Activated CD4-positive, alpha-beta T cell treated with anti-CD3 and anti-CD28 coated beads for 36 hours (primary cell): ENCODE measurements at regions not wholly inside any gene's neighbourhood (a gene's known extent, or its start where the extent isn't known, plus 50 kb on each side); places are given as distances from the start of the nearest gene placed in this dataset.

Experiments used
- ATAC-seq: fragments of 200-7000 bp; cut with Tn5 transposase; one replicate; pipeline ENCODE4 v1.10.0; 2021; ENCODE audit warnings: mild to moderate bottlenecking, moderate library complexity
- CTCF ChIA-PET: fragments of 350-600 bp; sonication (Branson Sonifier 250); formaldehyde crosslinking; loops from one replicate; lab custom pipeline; 2021; ENCODE audit warnings: antibody characterized with exemption; lab: Charles Lee
- POLR2A ChIA-PET: fragments of 350-600 bp; sonication (Branson Sonifier 250); formaldehyde crosslinking; loops from one replicate; lab custom pipeline; 2021; ENCODE audit warnings: antibody characterized with exemption, inconsistent platforms; lab: Charles Lee
- DNase-seq: peaks from one replicate; pipeline ENCODE4 v3.0.0-alpha.2; 2020
- H3K27ac Mint-ChIP-seq: one replicate; pipeline ENCODE4 v1.8.0; 2021; ENCODE audit warnings: mixed read lengths
- H3K27me3 Mint-ChIP-seq: one replicate; pipeline ENCODE4 v1.8.0; 2021; ENCODE audit warnings: mixed read lengths
- H3K36me3 Mint-ChIP-seq: one replicate; pipeline ENCODE4 v1.8.0; 2021; ENCODE audit warnings: low read depth, mixed read lengths
- H3K4me1 Mint-ChIP-seq: one replicate; pipeline ENCODE4 v1.8.0; 2021; ENCODE audit warnings: mixed read lengths
- H3K4me3 Mint-ChIP-seq: one replicate; pipeline ENCODE4 v1.8.0; 2021; ENCODE audit warnings: mild to moderate bottlenecking, moderate library complexity, mixed read lengths
- H3K9me3 Mint-ChIP-seq: one replicate; pipeline ENCODE4 v1.8.0; 2021; ENCODE audit warnings: low read depth, mixed read lengths
- intact Hi-C, 2 experiments: fragments of 100-400 bp; cut with DNase I in 1 of 2; cut with micrococcal nuclease in 1 of 2; formaldehyde crosslinking; loops; one replicate each; pipeline versions ENCODE4 v1.14.2 to v1.15.1; 2022 to 2024; cut with DNase I, micrococcal nuclease

- Mint-ChIP-seq H3K9me3 (no peaks in the 10 kb centered on the region), H3K4me1 (no peaks in the 10 kb centered on the region), H3K27me3 (peaks cover 9% of the 10 kb centered on the region), H3K36me3 (no peaks in the 10 kb centered on the region), H3K27ac (no peak overlapping the region), H3K4me3 (no peak overlapping the region)
- ATAC-seq (no peak), DNase-seq (no peak)
- intact Hi-C loops = no loop called here
- ChIA-PET POLR2A (no interaction called here), CTCF (no interaction called here)
Observed at GRCh38 chr9:14455243-14455642, 141.3 kb upstream of the NFIB start.

GRCh38 chr9:14453286-14453685 lies 139.3 kb upstream of the NFIB start:
- POLR2A ChIA-PET = no interaction called here
- DNase-seq (no peak), ATAC-seq (no peak)
- peaks cover 11% of the 10 kb centered on the region for H3K27me3 Mint-ChIP-seq
- no peak overlapping the region for H3K4me3 Mint-ChIP-seq
- no peak overlapping the region for H3K27ac Mint-ChIP-seq
- CTCF ChIA-PET = no interaction called here
- intact Hi-C loops = no loop called here
- no peaks in the 10 kb centered on the region for H3K9me3 Mint-ChIP-seq
- no peaks in the 10 kb centered on the region for H3K4me1 Mint-ChIP-seq
- H3K36me3 Mint-ChIP-seq = no peaks in the 10 kb centered on the region

GRCh38 chr9:14452539-14452938 lies 138.6 kb upstream of the NFIB start:
- Mint-ChIP-seq H3K4me3 (no peak overlapping the region), H3K4me1 (no peaks in the 10 kb centered on the region), H3K36me3 (no peaks in the 10 kb centered on the region), H3K9me3 (no peaks in the 10 kb centered on the region), H3K27me3 (peaks cover 11% of the 10 kb centered on the region), H3K27ac (no peak overlapping the region)
- ChIA-PET CTCF (no interaction called here), POLR2A (no interaction called here)
- ATAC-seq (no peak), DNase-seq (no peak)
- intact Hi-C loops = no loop called here

GRCh38 chr9:14451949-14452348 lies 138.0 kb upstream of the NFIB start:
- peaks cover 11% of the 10 kb centered on the region for H3K27me3 Mint-ChIP-seq

GRCh38 chr9:14447103-14447502 lies 133.2 kb upstream of the NFIB start:
- Mint-ChIP-seq H3K27me3 (peaks cover 2% of the 10 kb centered on the region), H3K4me1 (no peaks in the 10 kb centered on the region), H3K4me3 (no peak overlapping the region), H3K27ac (no peak overlapping the region), H3K36me3 (no peaks in the 10 kb centered on the region), H3K9me3 (no peaks in the 10 kb centered on the region)
- DNase-seq (no peak), ATAC-seq (no peak)
- ChIA-PET CTCF (no interaction called here), POLR2A (no interaction called here)
- intact Hi-C loops = no loop called here

More at GRCh38 chr9:14451949-14452348, 138.0 kb upstream of the NFIB start:
- POLR2A ChIA-PET = no interaction called here
- DNase-seq = no peak
- intact Hi-C loops = no loop called here
- Mint-ChIP-seq H3K36me3 (no peaks in the 10 kb centered on the region), H3K9me3 (no peaks in the 10 kb centered on the region), H3K27ac (no peak overlapping the region), H3K4me1 (no peaks in the 10 kb centered on the region), H3K4me3 (no peak overlapping the region)
- CTCF ChIA-PET = no interaction called here
- ATAC-seq = no peak

GRCh38 chr9:14445946-14446345 lies 132.0 kb upstream of the NFIB start:
- no peaks in the 10 kb centered on the region for H3K4me1 Mint-ChIP-seq
- H3K9me3 Mint-ChIP-seq = no peaks in the 10 kb centered on the region
- intact Hi-C loops = no loop called here
- no peak overlapping the region for H3K4me3 Mint-ChIP-seq
- no peak for DNase-seq
- H3K27ac Mint-ChIP-seq = no peak overlapping the region
- H3K36me3 Mint-ChIP-seq = no peaks in the 10 kb centered on the region
- ATAC-seq = no peak
- peaks cover 2% of the 10 kb centered on the region for H3K27me3 Mint-ChIP-seq
- POLR2A ChIA-PET = no interaction called here
- CTCF ChIA-PET = no interaction called here

- H3K4me1 Mint-ChIP-seq = no peaks in the 10 kb centered on the region
- no peaks in the 10 kb centered on the region for H3K9me3 Mint-ChIP-seq
- no peaks in the 10 kb centered on the region for H3K36me3 Mint-ChIP-seq
- intact Hi-C loops = no loop called here
- ChIA-PET CTCF (interaction anchor here (0.8 to 1.0 kb wide), 2 partner anchors 13 to 400 kb away, joined by 3 read pairs; no protein-coding TSS in a partner anchor), POLR2A (no interaction called here)
- DNase-seq (no peak), ATAC-seq (no peak)
- no peak overlapping the region for H3K4me3 Mint-ChIP-seq
- peaks cover 1% of the 10 kb centered on the region for H3K27me3 Mint-ChIP-seq
- no peak overlapping the region for H3K27ac Mint-ChIP-seq
Observed at GRCh38 chr9:14442956-14443355, 129.0 kb upstream of the NFIB start.

GRCh38 chr9:14441976-14442651 lies 128.2 kb upstream of the NFIB start:
- Mint-ChIP-seq H3K27ac (no peak overlapping the region), H3K4me1 (no peaks in the 10 kb centered on the region), H3K4me3 (no peak overlapping the region), H3K9me3 (no peaks in the 10 kb centered on the region), H3K36me3 (no peaks in the 10 kb centered on the region), H3K27me3 (peaks cover 5% of the 10 kb centered on the region)
- ChIA-PET POLR2A (no interaction called here), CTCF (interaction anchor here (0.8 kb wide), 1 partner anchor 401 kb away, joined by 3 read pairs; no protein-coding TSS in a partner anchor)
- intact Hi-C loops = no loop called here
- ATAC-seq (no peak), DNase-seq (no peak)

GRCh38 chr9:14441115-14441514 lies 127.2 kb upstream of the NFIB start:
- no peaks in the 10 kb centered on the region for H3K4me1 Mint-ChIP-seq
- H3K9me3 Mint-ChIP-seq = no peaks in the 10 kb centered on the region
- DNase-seq = no peak
- ChIA-PET POLR2A (no interaction called here), CTCF (no interaction called here)
- no peak overlapping the region for H3K4me3 Mint-ChIP-seq
- peaks cover 5% of the 10 kb centered on the region for H3K27me3 Mint-ChIP-seq
- ATAC-seq = no peak
- intact Hi-C loops = no loop called here
- no peak overlapping the region for H3K27ac Mint-ChIP-seq
- no peaks in the 10 kb centered on the region for H3K36me3 Mint-ChIP-seq

- intact Hi-C loops = no loop called here
- no peak for DNase-seq
- ChIA-PET POLR2A (no interaction called here), CTCF (no interaction called here)
- Mint-ChIP-seq H3K36me3 (no peaks in the 10 kb centered on the region), H3K4me1 (no peaks in the 10 kb centered on the region), H3K4me3 (no peak overlapping the region), H3K9me3 (no peaks in the 10 kb centered on the region), H3K27ac (no peak overlapping the region), H3K27me3 (peaks cover 7% of the 10 kb centered on the region)
- no peak for ATAC-seq
Observed at GRCh38 chr9:14440062-14440461, 126.1 kb upstream of the NFIB start.

GRCh38 chr9:14439555-14439954 lies 125.6 kb upstream of the NFIB start:
- ChIA-PET CTCF (no interaction called here), POLR2A (no interaction called here)
- Mint-ChIP-seq H3K36me3 (no peaks in the 10 kb centered on the region), H3K27me3 (peaks cover 7% of the 10 kb centered on the region), H3K9me3 (no peaks in the 10 kb centered on the region), H3K4me1 (no peaks in the 10 kb centered on the region), H3K27ac (no peak overlapping the region), H3K4me3 (no peak overlapping the region)
- DNase-seq = no peak
- no peak for ATAC-seq
- intact Hi-C loops = no loop called here

- DNase-seq = no peak
- ATAC-seq = no peak
- H3K9me3 Mint-ChIP-seq = no peaks in the 10 kb centered on the region
- peaks cover 12% of the 10 kb centered on the region for H3K27me3 Mint-ChIP-seq
- ChIA-PET CTCF (interaction anchor here (0.6 kb wide), 1 partner anchor 209 kb away, joined by 3 read pairs; no protein-coding TSS in a partner anchor), POLR2A (no interaction called here)
- H3K27ac Mint-ChIP-seq = no peak overlapping the region
- H3K4me3 Mint-ChIP-seq = no peak overlapping the region
- no peaks in the 10 kb centered on the region for H3K4me1 Mint-ChIP-seq
- intact Hi-C loops = no loop called here
- no peaks in the 10 kb centered on the region for H3K36me3 Mint-ChIP-seq
Observed at GRCh38 chr9:14438232-14439021, 124.5 kb upstream of the NFIB start.
